T-helper 2 cell treated with Interferon-gamma antibody and Interleukin-4, amounts not matched to agents 100 ng/mL and 5 ng/mL, for 36 hours (primary cell): ENCODE measurements at regions not wholly inside any gene's neighbourhood (a gene's known extent, or its start where the extent isn't known, plus 50 kb on each side); places are given as distances from the start of the nearest gene placed in this dataset.
"Not testable (repeated sequence)": the region's sequence is repeated elsewhere in the genome, so short reads cannot be mapped to it uniquely, and the experiment has no call there.

ENCODE experiments used
- intact Hi-C: fragments of 100-400 bp; cut with micrococcal nuclease; formaldehyde crosslinking; loops from one replicate; pipeline ENCODE4 v1.15.1; 2023

DNA sequence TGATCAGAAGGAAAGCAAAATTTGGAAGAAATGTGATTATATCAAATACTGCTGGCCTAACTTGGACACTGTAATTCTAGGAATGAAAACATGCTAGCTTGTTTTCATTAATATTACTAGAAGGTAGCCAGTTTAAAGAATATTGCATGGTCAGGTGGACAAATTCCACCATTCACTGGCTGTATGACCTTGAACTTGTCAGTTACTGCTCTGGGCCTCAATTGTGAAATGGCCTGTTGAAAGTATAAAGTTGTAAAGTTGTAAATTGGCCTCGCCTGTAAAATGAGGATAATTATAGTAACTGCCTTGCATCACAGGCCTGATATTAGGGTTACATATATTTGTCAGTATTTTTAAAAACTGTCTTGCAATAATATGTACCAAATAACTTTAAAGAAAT is 398.4 kb upstream of the CHST9 start:
- intact Hi-C loops = no loop called here

DNA sequence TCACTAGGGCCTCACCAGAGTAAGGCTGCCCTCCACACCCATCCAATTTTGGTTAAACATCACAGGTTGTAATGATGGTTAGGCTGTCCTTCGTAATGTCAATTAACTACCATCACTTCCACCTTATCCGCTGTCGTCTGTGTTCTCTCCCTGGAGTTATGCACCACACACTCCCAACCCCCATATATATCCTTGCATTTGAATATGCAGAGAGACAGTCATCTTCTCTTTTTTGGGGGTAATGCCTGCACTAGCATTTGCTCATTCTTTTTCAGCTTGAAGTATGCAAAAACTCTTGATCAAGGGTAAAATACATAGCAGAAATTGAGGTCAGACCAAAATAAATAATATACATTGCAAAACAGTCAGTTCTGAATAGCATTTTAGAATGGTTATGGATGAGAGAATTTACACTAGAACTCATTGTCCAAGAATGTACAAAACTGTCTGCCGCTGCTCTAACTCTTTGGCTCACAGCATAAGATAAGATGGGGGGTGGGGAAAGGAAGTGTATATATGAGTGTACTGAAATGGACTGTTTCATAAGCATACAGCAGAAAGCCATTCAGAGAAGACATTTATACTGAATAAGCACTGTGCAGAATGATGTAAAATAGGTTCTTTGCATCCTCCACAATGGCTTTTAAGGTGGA is 397.8 kb upstream of the CHST9 start:
- intact Hi-C loops = no loop called here

DNA sequence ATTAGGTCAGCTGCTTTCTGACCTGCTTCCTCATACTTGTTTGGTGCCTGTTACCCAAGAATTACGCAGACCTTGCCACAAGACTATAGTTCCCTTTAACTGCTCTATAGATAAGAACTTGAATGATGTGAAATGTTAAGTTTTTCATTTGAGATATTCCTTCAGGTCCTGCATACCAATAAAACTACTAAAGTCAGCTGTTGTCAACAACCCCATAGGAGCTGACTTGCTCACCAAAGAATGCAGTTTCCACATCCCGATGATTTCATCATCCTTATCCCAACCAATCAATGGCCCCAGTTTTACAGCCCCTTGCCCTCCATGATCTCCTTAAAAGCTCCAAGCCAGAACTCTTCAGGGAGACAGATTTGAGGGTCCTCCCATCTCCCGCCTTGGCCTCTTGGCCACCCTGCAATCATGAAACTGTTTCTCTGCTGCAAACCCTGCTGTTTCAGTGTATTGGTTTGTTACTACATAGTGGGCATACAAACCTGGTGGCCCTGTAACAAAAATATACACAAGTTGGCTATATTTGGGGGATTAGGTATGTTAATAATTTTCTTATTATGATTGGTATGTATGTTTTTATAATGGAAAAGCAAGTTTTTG is 396.3 kb upstream of the CHST9 start:
- intact Hi-C loops = no loop called here

DNA sequence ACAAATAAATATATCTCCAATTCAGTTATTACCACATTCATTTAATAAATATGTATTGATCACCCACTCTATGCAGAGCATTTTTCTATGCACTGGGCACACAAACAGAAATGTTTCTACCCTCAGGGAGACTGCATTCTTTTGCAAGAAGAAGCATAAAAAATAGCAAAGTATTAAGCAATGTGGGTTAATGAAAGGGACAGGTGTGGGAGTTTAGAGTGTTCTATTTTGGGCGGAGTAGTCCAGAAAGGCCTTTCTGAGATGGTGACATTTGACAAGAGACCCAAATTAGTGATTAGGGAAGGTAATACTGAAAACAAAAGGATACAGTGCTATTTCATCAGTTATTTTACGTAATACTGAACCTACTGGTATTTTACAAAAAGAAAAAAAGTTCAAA is 394.3 kb upstream of the CHST9 start:
- intact Hi-C loops = no loop called here

DNA sequence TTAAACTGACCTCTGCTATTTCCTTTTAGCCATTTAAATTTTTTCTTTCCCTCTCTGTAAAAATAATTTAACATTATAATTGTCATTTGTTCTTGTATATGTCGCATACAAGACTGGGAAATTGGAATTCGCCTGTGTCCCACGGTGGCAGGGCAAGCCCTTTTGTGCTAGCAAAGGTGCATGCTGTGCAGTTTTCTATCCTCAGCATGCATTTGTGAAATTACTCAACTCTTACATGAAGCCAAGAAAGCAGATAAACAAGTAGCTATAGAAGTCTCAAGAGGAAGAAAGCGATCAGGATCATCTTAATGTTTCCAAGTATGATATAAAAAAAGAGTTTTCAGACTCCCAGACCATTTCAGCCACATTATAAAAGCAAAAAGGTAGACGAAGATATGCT is 392.6 kb upstream of the CHST9 start:
- intact Hi-C loops = no loop called here

DNA sequence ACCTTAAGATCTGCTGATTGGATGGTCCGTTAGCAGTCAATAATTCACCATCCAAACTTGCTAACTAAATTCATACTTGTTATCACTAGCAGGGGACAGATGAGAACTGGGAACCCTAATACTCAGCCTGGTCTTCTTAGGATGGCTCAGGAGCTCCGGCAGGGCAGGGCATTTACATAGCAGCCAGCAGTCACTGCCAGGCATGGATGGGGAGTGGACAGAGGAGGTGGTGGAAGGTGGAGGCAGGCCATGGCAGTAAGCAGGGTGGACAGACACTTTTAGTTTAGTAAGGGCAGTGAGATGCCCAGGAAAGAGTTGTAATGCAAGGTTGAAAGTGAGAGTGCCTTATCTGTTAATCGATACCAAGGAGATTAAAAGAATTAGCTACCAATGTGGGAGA is 392.2 kb upstream of the CHST9 start:
- intact Hi-C loops = no loop called here

DNA sequence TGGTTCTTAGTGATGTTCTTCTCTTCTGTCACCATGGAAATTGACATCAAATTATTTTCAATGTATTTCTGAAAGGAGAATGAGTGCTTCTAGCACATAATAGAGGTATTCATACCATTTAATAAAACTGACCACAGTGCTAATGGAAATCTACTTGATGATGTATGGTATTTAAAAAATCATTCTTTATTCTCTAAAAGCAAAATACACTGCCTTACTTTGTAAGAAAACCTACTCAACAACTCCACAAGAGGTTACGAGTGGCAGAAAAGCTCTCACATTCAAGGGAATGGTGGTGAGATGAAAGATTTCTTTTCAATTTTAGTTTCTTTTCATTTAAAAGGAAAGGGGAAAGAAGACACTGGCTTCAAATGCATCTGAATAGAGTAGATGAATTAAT is 382.3 kb upstream of the CHST9 start:
- intact Hi-C loops = no loop called here

DNA sequence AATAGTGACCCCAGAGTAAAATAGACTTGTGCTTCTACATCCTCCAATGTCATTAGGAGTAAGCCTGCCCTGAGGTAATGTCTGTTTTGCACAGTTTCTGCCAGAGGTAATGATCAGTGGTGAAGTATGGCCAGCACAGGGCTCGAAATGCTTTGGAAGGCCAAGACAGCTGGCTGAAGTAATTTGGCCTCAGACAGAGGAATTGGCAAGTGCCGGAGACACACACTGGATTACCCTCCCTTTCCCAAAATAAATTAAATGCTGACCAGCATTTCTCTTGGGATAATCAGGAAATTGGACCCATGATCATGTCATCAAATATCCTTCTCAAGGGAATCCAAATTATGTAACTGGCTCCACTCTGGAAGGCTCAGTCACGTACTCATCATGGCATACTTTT is 379.0 kb upstream of the CHST9 start:
- intact Hi-C loops = no loop called here

DNA sequence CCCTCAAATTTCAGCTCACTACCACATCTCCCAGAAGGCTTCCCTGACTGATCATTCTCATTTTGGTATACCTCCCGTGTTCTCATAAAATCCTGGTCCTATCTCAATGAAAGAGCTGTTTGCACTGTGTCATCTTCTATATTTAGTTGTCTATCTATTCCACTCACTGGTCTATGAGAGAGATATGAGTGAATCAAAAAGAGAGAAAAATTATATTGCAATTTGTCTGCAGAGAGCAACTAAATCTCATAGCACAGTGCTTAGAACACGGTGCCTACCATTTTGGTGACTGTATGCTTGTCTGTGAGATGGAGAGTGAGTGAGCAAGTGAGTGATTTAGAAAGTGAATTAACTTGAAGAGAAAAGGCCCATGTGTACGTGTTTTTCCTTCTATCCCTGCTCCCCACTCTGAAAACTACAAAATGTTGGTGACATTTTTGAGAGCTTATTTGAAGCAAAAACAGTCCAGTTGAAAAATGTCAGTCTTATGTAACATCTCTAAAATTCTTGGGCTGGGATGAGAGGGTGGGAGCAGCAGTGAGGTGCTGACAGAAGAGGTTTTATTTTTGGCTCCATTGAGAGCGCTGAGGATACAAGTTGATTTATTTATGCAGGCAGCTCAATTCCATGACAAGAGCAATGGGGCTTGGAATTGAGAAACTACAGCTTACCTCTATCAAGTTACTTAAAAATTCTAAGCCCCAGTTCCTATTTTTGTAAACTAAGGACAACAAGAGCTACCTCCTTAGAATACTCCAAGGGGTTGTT is 373.5 kb upstream of the CHST9 start:
- intact Hi-C loops = no loop called here

DNA sequence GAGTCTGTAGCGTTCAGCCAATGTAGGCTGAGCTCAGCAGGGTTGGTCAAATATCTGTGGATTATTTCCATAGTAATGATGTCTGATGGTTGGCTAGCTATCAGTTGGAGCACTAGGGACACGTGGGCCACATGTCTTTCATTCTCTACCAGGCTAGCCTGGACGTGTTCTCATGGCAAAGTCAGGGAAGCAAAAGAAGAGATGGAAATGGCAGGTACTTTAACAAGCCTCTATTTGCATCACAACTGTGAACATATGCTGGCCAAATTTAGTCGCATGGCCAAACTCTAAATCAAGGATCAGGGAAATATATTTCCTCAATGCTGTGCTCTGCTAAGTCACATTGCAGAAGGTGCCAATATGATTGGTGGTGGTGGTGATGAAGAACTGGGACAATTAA is 371.6 kb upstream of the CHST9 start:
- intact Hi-C loops = no loop called here

DNA sequence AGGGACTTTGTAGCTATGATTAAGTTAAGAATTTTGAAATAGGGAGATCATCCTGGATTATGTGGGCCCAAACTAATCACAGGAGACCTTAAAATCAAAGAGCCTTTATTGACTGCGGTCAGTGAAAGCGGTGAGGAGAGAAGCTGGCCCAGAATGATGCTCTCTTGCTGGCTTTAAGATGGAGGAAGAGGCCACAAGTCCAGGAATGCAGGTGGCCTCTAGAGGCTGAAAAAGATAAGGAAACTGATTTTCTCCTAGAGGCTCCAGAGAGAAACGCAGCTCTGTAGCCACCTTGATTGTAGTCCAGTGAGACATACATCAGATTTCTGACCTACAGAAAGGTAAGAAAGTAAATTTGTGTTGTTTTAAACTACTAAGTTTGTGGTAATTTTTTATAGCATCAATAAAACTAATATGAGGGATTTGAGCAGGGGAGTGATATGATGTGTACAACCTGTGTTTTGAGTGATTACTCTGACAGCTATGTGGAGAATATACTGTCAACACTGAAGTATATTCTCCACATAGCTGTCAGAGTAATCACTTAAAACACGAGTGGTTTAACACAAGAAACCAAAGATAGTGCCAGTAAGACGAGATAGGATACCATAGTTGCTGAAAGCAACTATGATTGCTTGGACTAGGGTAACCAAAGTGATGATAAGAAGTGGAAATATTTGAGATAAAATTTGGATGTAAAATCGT is 364.4 kb upstream of the CHST9 start:
- intact Hi-C loops = no loop called here

DNA sequence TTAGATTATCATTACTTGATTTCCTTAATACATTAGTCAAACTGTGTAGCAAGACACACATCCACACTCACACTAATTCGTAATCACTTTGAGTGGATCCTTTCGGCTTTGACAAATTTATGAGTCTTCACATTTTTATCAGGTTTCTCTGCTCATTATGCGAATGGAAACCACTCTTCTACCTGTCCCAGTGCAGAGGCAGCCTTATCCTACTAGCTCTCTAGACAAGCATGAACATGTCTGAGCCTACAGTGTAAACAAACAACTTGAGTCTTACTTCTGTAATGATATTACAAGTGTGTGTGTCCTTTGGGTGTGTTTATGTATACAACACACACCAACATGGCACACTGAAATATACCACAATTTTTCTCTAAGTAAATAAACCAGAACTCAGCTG is 361.9 kb upstream of the CHST9 start:
- intact Hi-C loops = no loop called here

DNA sequence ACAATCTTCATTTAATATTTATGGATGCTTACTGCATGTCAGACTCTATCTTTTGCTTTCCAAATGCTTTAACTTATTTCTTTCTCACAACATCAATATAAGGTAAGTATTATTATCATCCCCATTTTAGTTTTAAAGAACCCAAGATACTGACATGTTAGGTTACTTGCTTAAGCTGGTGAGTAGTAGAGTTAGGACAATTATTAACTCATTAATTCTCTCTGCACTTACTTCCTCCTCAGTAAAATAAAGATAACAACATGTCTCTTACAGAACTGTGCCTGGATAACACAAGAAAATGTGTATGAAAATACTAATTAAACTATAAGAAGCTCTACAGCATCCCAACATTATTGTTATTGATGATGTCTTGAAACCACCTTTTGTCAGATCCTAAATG is 359.1 kb upstream of the CHST9 start:
- intact Hi-C loops = no loop called here

DNA sequence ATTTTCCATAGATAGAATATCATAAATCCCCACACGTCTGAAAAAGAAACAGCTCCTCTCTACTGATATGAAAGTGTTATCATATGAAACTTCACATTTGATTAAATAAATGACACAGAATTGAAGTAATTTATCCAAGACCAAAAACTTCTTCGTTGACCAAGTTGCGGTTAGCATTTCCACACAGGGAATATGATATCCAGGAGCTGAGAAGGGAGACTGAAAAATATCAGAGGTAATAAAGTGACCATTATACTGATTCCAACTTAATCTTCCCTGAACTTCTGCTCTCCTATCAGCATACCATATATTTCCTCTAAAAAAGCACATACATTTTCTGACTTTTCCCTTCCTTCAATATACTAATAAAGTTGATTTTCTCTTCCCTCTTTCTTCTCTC is 356.2 kb upstream of the CHST9 start:
- intact Hi-C loops = no loop called here

DNA sequence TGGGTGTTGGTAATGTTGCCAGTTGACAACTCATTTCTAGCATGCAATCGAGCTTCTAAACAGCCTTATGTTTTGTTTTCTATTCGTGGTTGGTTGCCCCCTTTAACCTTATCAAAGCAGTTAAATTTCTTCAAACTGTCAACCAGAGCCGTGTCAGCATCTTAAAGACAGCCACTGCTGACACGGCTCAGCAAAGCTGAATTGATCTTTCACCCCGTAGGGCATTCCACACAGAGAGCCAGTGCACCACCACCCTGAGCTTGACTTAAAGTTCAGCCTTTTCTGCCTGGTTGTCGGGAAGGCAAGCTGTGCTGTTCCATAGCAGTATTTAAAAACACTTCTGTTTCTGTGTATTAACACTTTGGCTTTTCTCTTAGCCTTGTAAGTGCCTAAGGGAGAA is 355.0 kb upstream of the CHST9 start:
- intact Hi-C loops = no loop called here

DNA sequence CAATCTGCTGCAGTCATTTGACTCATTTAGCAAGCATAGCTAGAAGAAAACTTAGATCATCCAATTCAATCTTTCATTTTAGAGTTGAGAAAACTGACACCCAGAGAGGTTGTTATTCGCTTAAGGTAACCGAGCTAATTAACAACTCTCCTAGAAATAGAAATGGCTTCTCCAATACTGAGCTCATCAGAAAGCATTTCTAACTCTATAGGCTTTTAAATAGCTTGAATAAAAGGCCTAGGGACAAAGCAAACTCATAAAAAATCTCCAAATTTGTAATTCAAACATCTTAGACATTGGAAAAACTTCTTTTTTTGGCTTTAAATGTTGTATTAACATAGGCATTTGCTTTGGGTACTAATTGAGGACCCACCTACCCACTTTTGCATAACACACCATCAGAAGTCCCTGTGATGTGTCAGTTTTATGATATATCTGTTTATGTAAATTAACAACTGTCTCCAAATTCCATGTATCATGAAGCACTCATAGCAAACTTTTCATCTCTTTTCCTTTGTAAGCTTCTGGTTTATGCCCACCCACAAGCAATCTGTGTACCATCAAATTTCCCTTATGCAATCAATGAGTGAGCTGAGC is 343.9 kb upstream of the CHST9 start:
- intact Hi-C loops = no loop called here

DNA sequence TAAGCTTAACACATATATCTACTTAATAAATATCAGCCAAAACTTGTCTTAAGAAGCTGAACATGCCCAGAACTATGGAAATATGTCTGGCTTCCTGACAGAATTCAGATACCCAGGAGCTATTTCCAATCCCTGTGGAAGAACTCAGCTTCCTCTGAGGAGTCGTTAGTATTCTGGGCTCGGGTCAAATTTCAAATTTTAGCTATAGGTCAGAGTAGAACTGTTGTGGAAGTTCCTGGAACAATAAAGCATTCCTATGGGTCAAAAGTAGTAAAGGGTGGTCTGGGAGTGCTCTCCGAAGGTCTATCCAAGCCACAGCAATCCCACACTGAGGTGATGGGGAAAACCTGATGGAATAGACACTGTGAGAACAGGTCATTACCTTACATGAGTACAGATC is 342.7 kb upstream of the CHST9 start:
- intact Hi-C loops = no loop called here

DNA sequence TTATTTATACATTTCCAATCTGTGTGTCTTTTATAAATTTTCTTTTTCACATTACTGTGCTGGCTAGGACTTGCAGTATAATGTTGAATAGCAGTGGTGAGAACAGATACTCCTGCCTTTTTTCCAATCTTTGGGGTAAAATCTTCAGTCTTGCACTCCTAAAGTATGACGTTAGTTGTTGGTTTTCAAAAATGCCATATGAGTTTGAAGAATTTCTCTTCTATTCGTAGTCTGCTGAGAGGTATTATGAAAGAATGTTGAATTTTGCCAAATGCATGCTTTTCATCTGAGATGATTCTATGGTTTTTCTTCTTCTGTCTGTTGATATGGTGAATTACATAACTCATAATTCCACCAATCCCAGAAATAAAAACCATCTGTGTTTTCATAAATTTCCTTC is 335.3 kb upstream of the CHST9 start:
- intact Hi-C loops = no loop called here

DNA sequence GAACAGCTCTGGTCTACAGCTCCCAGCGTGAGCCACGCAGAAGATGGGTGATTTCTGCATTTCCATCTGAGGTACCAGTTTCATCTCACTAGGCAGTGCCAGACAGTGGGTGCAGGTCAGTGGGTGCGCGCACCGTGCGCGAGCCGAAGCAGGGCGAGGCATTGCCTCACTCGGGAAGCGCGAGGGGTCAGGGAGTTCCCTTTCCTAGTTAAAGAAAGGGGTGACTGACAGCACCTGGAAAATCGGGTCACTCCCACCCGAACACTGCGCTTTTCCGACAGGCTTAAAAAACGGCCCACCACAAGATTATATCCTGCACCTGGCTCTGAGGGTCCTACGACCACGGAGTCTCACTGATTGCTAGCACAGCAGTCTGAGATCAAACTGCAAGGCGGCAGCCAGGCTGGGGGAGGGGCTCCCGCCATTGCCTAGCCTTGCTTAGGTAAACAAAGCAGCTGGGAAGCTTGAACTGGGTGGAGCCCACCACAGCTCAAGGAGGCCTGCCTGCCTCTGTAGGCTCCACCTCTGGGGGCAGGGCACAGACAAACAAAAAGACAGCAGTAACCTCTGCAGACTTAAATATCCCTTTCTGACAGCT is 325.0 kb upstream of the CHST9 start:
- intact Hi-C loops = not testable (repeated sequence)

DNA sequence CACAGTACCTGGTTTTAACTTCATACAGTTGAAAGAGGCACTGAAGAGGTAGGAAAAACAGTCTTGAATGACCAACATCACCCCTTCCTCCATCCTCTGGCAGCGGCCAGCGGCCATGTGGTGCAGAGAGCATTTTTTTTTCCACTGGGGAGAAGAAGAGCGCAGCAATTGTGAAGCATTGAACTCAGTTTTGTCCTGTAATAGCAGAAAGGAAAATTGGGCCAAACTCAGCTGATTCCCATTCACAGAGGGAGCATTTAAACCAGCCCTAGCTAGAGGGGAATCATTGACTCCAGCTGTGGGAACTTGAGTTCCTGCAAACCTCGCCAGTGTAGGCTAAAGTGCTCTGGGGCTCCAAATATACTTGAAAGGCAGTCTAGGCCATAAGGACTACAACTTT is 316.6 kb upstream of the CHST9 start:
- intact Hi-C loops = no loop called here

DNA sequence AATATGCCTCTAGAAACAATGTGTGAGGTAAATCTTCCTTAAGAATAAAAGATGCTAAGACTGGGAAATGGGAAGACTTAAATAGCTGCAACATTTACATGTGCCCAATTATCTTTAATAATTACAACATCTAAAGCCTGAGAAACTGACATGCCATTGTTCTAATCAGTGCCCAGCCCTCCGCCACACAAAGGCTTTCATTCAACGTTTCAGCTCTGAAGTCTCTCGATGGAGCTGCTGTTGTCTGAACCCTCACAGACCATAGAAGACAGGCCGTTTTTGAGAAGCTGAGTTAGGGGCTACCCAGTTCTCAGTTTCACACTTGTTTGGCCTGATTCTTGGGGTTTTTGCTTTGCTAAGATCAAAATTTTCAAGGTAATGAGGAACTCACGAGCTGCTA is 315.4 kb upstream of the CHST9 start:
- intact Hi-C loops = no loop called here

DNA sequence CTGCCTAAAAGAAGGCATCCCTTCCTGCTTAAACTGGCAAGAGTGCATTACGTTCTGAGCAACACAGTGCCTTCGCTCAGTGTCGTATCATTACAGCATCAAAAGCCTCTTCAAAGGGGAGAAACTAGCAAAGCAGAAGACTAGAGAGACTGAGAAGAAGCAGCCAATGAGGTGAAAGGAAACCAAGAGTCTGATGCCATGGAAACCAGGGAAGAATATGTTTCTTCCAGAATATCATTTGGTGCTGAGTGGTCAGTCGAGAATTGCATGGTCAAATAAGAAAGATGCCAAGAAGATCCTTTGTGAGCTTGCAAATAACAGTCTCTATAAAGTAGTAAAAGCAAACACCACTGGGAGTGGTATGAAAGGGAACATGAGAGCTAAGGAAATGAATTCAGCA is 312.1 kb upstream of the CHST9 start:
- intact Hi-C loops = no loop called here
